Stimulated activated CD4-positive, alpha-beta T cell treated with anti-CD3 and anti-CD28 coated beads, Interleukin-1b, Interleukin-23, amount 100 ng/mL, for 1 hour (primary cell): ENCODE measurements at regions not wholly inside any gene's neighbourhood (a gene's known extent, or its start where the extent isn't known, plus 50 kb on each side); places are given as distances from the start of the nearest gene placed in this dataset.

Experiments used
- DNase-seq, 2 donors: peaks; one replicate each; pipeline ENCODE4 v3.0.0-alpha.2; 2020; ENCODE audit warnings: low read depth in 2 of 2

GRCh38 chr15:39340903-39341645 is 239.8 kb upstream of the THBS1 start:
- DNase-seq, result no peak

- DNase-seq, result no peak
These were observed 236.2 kb upstream of the THBS1 start for GRCh38 chr15:39344662-39345141.

- no peak for DNase-seq
These were observed 235.7 kb upstream of the THBS1 start for GRCh38 chr15:39345176-39345575.

- no peak for DNase-seq
These were observed 233.4 kb upstream of the THBS1 start for GRCh38 chr15:39347453-39347852.

- no peak for DNase-seq
These were observed 230.1 kb upstream of the THBS1 start for GRCh38 chr15:39350785-39351184.

- DNase-seq, result no peak
These were observed 226.7 kb upstream of the THBS1 start for GRCh38 chr15:39354189-39354588.

GRCh38 chr15:39357480-39358268 is 223.2 kb upstream of the THBS1 start:
- DNase-seq, result no peak

- DNase-seq, result no peak
These were observed 222.3 kb upstream of the THBS1 start for GRCh38 chr15:39358441-39359041.

- no peak for DNase-seq
These were observed 221.1 kb upstream of the THBS1 start for GRCh38 chr15:39359771-39360170.

GRCh38 chr15:39360452-39360851 is 220.4 kb upstream of the THBS1 start:
- DNase-seq, result no peak

GRCh38 chr15:39361497-39361896 is 219.4 kb upstream of the THBS1 start:
- no peak for DNase-seq

GRCh38 chr15:39362821-39363561 is 217.9 kb upstream of the THBS1 start:
- DNase-seq, result no peak

- DNase-seq, result no peak
These were observed 216.9 kb upstream of the THBS1 start for GRCh38 chr15:39363761-39364586.

- no peak for DNase-seq
These were observed 216.2 kb upstream of the THBS1 start for GRCh38 chr15:39364721-39365120.

GRCh38 chr15:39365161-39365560 is 215.7 kb upstream of the THBS1 start:
- no peak for DNase-seq

- no peak for DNase-seq
These were observed 215.0 kb upstream of the THBS1 start for GRCh38 chr15:39365873-39366272.

GRCh38 chr15:39367596-39367995 is 213.3 kb upstream of the THBS1 start:
- no peak for DNase-seq

- DNase-seq, result no peak
These were observed 211.1 kb upstream of the THBS1 start for GRCh38 chr15:39369768-39370167.

- no peak for DNase-seq
These were observed 204.4 kb upstream of the THBS1 start for GRCh38 chr15:39376371-39376909.

GRCh38 chr15:39381517-39381916 is 199.4 kb upstream of the THBS1 start:
- DNase-seq, result no peak

- DNase-seq, result no peak
These were observed 192.8 kb upstream of the THBS1 start for GRCh38 chr15:39388118-39388517.
